GM23248 (cell line): ENCODE measurements at regions not wholly inside any gene's neighbourhood (a gene's known extent, or its start where the extent isn't known, plus 50 kb on each side); places are given as distances from the start of the nearest gene placed in this dataset.

Source experiments
- EZH2 ChIP-seq: fragments of 200-600 bp; sonication (generic); IDR thresholded peaks from 2 replicates; pipeline ENCODE4 v1.6.1; 2018; ENCODE audit warnings: antibody characterized with exemption, mild to moderate bottlenecking; ENCODE audit not compliant: insufficient read depth, poor library complexity, severe bottlenecking
- EZH2phosphoT487 ChIP-seq: fragments of 200-600 bp; sonication (generic); IDR thresholded peaks from 2 replicates; pipeline ENCODE4 v1.6.1; 2018; ENCODE audit warnings: antibody characterized with exemption, moderate library complexity, mild to moderate bottlenecking, low read depth; ENCODE audit not compliant: insufficient read depth

- TF ChIP-seq EZH2phosphoT487, result no peak
- no peak for TF ChIP-seq EZH2
Observed at GRCh38 chr1:242673652-242674051, 149.2 kb upstream of the PLD5 start.
